ENCODE measurements at regions not wholly inside any gene's neighbourhood (a gene's known extent, or its start where the extent isn't known, plus 50 kb on each side); places are given as distances from the start of the nearest gene placed in this dataset.

DNA sequence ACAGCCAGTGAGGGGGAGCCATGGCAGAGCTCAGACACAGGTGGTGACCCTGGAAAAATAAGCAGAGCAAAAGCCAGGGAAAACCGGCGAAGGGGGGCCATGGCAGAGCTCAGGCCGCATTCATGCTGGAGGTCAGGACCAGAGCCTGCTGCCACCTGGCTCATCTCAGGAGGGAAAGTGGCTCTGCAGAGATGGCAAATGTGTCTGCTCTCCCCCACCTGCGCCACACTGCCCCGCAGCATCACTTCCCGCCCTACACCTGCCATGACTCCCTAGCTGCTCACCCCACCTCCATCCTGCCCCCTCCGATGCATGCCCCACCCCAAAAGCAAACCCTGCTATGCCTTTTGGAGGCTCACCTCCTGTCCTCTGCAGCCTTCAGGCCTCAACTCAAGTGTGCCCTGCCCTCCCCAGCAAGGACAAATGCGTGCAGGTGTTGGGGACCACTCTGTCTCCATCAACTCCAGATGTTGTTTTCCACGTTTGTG is 123.2 kb upstream of the FGF3 start:
- Histone ChIP-seq H3K9ac (ENCODE audit: low read length) (no peak overlapping the region), H3K4me3 (replicated peaks in 1 of 2; ENCODE audit: low read depth in 1 of 2, low read length in 2 of 2) (no peak overlapping the region), H2AFZ (ENCODE audit: low read depth, low read length, poor library complexity, severe bottlenecking) (no peak overlapping the region), H3K27me3 (ENCODE audit: insufficient read depth, low read length) (no peaks in the 10 kb centered on the region), H3K36me3 (ENCODE audit: control insufficient read depth in 1 of 2, insufficient read depth in 2 of 2, low read length in 2 of 2) (no peaks in the 10 kb centered on the region), H3K4me1 (ENCODE audit: control insufficient read depth in 1 of 2, insufficient read depth in 2 of 2, low read length in 2 of 2) (peaks cover 16 to 36% of the 10 kb centered on the region in 2 experiments), H4K20me1 (ENCODE audit: insufficient read depth) (no peaks in the 10 kb centered on the region), H3K27ac (ENCODE audit: low read depth, low read length) (no peak overlapping the region), H3K4me2 (ENCODE audit: low read length) (no peak overlapping the region), H3K79me2 (ENCODE audit: insufficient read depth, low read length) (no peaks in the 10 kb centered on the region), H3K9me3 (ENCODE audit: control insufficient read depth in 1 of 2, insufficient read depth in 1 of 2, low read depth in 1 of 2, low read length in 2 of 2) (no peaks in the 10 kb centered on the region), H3K9me2 (ENCODE audit: insufficient read depth) (no peaks in the 10 kb centered on the region)
- intact Hi-C loops (cut with micrococcal nuclease), result no loop called here
- ChIA-PET RAD21 (ENCODE audit: low non-redundant PET in 1 of 2, low total read pairs in 2 of 2, uncharacterized antibody in 2 of 2, unreplicated experiment in 2 of 2) (no interaction called here), POLR2A (no interaction called here), CTCF (interaction anchor here (1.4 kb wide), 1 partner anchor 32 kb away, joined by 5 read pairs; no protein-coding TSS in a partner anchor)
- ATAC-seq (no peak), DNase-seq (ENCODE audit: low read depth, low spot score) (no peak)
- no TSS peak for BruUV-seq (replicated peaks)
- TF ChIP-seq POLR2AphosphoS5 (IDR thresholded peaks at IDR 0.05; ENCODE audit: low read depth, low read length), result no peak
- no peak for TF ChIP-seq RAD21 (IDR thresholded peaks at IDR 0.05; ENCODE audit: low read depth)
- TF ChIP-seq SRF (IDR thresholded peaks at IDR 0.05; ENCODE audit: low read depth), result no peak
- no peak for TF ChIP-seq YY1 (IDR thresholded peaks at IDR 0.05; ENCODE audit: extremely low read depth, insufficient replicate concordance, low read depth, low read length)
- TF ChIP-seq ZFX (IDR thresholded peaks at IDR 0.05), result no peak
- TF ChIP-seq SIN3A (IDR thresholded peaks at IDR 0.05; ENCODE audit: low read depth), result no peak
- TF ChIP-seq, protein P1, sequence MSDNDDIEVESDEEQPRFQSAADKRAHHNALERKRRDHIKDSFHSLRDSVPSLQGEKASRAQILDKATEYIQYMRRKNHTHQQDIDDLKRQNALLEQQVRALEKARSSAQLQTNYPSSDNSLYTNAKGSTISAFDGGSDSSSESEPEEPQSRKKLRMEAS (IDR thresholded peaks at IDR 0.05), result no peak
- no peak for TF ChIP-seq SP1 (IDR thresholded peaks at IDR 0.05; ENCODE audit: low read depth)
- TF ChIP-seq JUND (IDR thresholded peaks at IDR 0.05), result no peak
- no peak for TF ChIP-seq CBX3 (IDR thresholded peaks at IDR 0.05; ENCODE audit: low read depth)
- no peak for TF ChIP-seq TCF7L2 (IDR thresholded peaks at IDR 0.05; ENCODE audit: borderline replicate concordance, extremely low read depth, insufficient read depth, insufficient read length)
- TF ChIP-seq EZH2phosphoT487 (IDR thresholded peaks at IDR 0.05; ENCODE audit: borderline replicate concordance), result no peak
- no peak for TF ChIP-seq FOSL1 (IDR thresholded peaks at IDR 0.05; ENCODE audit: low read depth)
- TF ChIP-seq, protein P2, sequence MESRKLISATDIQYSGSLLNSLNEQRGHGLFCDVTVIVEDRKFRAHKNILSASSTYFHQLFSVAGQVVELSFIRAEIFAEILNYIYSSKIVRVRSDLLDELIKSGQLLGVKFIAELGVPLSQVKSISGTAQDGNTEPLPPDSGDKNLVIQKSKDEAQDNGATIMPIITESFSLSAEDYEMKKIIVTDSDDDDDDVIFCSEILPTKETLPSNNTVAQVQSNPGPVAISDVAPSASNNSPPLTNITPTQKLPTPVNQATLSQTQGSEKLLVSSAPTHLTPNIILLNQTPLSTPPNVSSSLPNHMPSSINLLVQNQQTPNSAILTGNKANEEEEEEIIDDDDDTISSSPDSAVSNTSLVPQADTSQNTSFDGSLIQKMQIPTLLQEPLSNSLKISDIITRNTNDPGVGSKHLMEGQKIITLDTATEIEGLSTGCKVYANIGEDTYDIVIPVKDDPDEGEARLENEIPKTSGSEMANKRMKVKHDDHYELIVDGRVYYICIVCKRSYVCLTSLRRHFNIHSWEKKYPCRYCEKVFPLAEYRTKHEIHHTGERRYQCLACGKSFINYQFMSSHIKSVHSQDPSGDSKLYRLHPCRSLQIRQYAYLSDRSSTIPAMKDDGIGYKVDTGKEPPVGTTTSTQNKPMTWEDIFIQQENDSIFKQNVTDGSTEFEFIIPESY (IDR thresholded peaks at IDR 0.05; ENCODE audit: extremely low read depth, insufficient replicate concordance, low read length), result no peak
- no peak for TF ChIP-seq CEBPB (IDR thresholded peaks at IDR 0.05; ENCODE audit: low read depth)
- no peak for TF ChIP-seq ELF1 (IDR thresholded peaks at IDR 0.05; ENCODE audit: borderline replicate concordance, low read depth)
- TF ChIP-seq, protein P3, sequence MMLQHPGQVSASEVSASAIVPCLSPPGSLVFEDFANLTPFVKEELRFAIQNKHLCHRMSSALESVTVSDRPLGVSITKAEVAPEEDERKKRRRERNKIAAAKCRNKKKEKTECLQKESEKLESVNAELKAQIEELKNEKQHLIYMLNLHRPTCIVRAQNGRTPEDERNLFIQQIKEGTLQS (IDR thresholded peaks at IDR 0.05), result no peak

Measured in HCT116 (cell line).